GM18505 (cell line): ENCODE measurements at regions not wholly inside any gene's neighbourhood (a gene's known extent, or its start where the extent isn't known, plus 50 kb on each side); places are given as distances from the start of the nearest gene placed in this dataset.

Source experiments
- ATAC-seq: cut with Tn5 transposase; IDR thresholded peaks from one replicate; pipeline ENCODE4 v1.9.1; 2021; ENCODE audit not compliant: unreplicated experiment
- POLR2A ChIP-seq: IDR thresholded peaks from 4 replicates; pipeline ENCODE4 v1.6.1; 2011; ENCODE audit warnings: borderline replicate concordance; ENCODE audit not compliant: insufficient read depth, insufficient read length; ENCODE audit errors: extremely low read depth

GRCh38 chr3:82715091-82715856 lies 953.8 kb upstream of the GBE1 start:
- no peak for ATAC-seq

GRCh38 chr3:82707035-82707434 lies 945.6 kb upstream of the GBE1 start:
- no peak for ATAC-seq

More at GRCh38 chr3:82715091-82715856, 953.8 kb upstream of the GBE1 start:
- no peak for TF ChIP-seq POLR2A

DNA sequence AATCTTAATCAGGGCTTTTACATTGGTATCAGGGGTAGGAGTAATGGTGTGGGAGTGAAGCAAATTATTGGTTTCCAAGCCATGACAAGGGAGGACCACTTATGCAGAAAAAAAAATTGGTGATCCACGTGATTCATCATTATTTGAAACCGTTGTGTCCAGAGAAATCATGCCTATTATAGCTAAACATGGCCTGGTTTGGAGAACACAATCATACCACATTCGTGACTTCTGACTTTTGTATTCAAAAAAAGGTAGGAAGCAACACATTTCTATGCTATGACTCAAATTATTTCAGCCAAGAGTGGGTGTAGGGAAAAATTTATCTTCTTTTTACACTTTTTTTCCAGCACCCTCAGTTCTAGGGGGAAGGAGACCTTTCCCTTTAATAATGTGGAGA lies 924.3 kb upstream of the GBE1 start:
- TF ChIP-seq POLR2A: no peak
- no peak for ATAC-seq

More at GRCh38 chr3:82707035-82707434, 945.6 kb upstream of the GBE1 start:
- TF ChIP-seq POLR2A: no peak

- no peak for ATAC-seq
- no peak for TF ChIP-seq POLR2A
Observed at GRCh38 chr3:82676356-82677026, 915.0 kb upstream of the GBE1 start.

GRCh38 chr3:82672966-82673365 lies 911.5 kb upstream of the GBE1 start:
- no peak for TF ChIP-seq POLR2A
- ATAC-seq: no peak

DNA sequence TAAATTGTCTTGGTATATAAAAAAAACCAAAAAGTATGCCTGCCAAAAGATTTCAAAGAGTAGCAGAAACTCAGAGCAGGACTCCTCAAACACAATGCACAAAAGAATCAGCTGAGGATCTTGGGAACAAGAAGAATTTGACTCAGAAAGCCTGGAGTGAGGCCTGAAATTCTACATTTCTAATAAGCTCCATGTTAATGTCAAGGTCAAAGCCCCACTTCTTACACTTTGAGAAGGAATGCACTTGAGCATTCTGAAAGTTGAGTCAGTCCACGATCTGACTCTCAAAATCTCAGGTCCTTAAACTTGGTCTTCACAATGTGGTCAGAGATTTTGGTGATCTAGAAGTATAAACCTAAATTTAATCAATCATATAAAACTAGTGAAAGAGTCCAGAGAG lies 910.0 kb upstream of the GBE1 start:
- TF ChIP-seq POLR2A: no peak
- ATAC-seq: no peak

DNA sequence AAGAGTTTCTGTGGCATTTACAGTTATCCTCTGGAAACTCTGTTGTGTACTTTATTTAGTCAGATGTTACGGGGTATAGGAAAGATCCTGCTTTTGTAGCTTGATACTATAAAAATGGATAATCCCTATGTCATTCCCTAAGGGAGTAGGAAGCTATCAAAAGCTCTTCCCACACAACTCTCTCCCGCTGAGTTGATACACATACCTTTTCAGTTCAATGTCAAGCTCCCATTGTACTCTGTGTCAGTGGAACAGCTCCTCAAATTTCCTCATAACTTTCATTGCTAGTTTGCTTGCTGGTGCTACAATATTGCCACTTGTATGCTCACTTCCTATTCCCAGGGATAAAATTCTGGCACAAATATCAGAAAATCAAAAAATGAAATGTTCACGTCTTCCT lies 893.3 kb upstream of the GBE1 start:
- no peak for ATAC-seq
- TF ChIP-seq POLR2A: no peak

- ATAC-seq: no peak
- TF ChIP-seq POLR2A: no peak
Observed at GRCh38 chr3:82643948-82644347, 882.5 kb upstream of the GBE1 start.

- ATAC-seq: no peak
- no peak for TF ChIP-seq POLR2A
Observed at GRCh38 chr3:82641701-82642100, 880.3 kb upstream of the GBE1 start.

GRCh38 chr3:82640254-82640653 lies 878.8 kb upstream of the GBE1 start:
- TF ChIP-seq POLR2A: no peak
- ATAC-seq: no peak

GRCh38 chr3:82637574-82637973 lies 876.1 kb upstream of the GBE1 start:
- TF ChIP-seq POLR2A: no peak
- ATAC-seq: no peak

- no peak for ATAC-seq
- TF ChIP-seq POLR2A: no peak
Observed at GRCh38 chr3:82636177-82636576, 874.7 kb upstream of the GBE1 start.

GRCh38 chr3:82633319-82633718 lies 871.9 kb upstream of the GBE1 start:
- TF ChIP-seq POLR2A: no peak
- ATAC-seq: no peak

DNA sequence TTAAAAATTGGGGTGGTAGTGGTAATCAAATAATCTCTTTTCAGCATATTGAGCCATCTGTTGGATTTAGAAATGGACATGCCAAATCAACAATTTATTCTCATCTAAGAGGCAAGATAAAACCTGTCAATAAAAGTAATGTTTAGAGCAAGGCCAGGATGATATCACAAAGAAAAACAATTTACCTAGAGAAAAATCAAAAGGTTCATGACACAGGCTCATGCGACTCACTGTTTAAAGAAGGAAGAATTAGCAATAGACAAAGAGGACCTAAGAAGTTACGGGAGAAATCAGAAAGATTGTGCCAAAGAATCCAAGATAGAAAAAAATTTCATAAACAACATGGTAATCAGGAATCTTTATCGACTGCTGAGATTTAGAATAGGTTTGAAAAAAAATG lies 868.5 kb upstream of the GBE1 start:
- TF ChIP-seq POLR2A: no peak
- ATAC-seq: no peak
